ENCODE measurements at regions not wholly inside any gene's neighbourhood (a gene's known extent, or its start where the extent isn't known, plus 50 kb on each side); places are given as distances from the start of the nearest gene placed in this dataset.
"Not testable (repeated sequence)": the region's sequence is repeated elsewhere in the genome, so short reads cannot be mapped to it uniquely, and the experiment has no call there.

DNA sequence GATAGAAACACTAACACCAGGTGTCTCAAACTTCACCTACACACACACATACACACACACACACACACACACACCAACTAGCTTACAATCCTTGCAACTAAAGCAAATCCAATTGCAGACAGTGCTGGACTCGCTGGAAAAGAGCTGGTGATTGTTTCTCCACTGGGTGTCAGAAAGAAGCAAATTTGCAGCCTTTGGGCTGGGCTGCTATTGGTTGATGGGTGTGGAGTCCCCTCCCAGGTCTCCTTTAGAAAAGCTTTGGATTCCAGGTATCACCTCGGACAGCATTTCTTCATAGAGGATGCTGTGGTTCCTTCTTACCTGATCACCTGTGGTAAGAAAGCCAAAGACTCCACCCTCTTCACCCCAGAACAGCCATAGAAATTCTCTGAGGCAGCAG lies 307.5 kb downstream of the SPATA31A6 start:
- TF ChIP-seq, protein P1, sequence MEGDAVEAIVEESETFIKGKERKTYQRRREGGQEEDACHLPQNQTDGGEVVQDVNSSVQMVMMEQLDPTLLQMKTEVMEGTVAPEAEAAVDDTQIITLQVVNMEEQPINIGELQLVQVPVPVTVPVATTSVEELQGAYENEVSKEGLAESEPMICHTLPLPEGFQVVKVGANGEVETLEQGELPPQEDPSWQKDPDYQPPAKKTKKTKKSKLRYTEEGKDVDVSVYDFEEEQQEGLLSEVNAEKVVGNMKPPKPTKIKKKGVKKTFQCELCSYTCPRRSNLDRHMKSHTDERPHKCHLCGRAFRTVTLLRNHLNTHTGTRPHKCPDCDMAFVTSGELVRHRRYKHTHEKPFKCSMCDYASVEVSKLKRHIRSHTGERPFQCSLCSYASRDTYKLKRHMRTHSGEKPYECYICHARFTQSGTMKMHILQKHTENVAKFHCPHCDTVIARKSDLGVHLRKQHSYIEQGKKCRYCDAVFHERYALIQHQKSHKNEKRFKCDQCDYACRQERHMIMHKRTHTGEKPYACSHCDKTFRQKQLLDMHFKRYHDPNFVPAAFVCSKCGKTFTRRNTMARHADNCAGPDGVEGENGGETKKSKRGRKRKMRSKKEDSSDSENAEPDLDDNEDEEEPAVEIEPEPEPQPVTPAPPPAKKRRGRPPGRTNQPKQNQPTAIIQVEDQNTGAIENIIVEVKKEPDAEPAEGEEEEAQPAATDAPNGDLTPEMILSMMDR (conservative IDR thresholded peaks at IDR 0.05 in 1 of 2, IDR thresholded peaks at IDR 0.05 in 1 of 2; ENCODE audit: low read depth in 1 of 2, low read length in 2 of 2): not testable (repeated sequence)
- not testable (repeated sequence) for TF ChIP-seq EZH2 (IDR thresholded peaks at IDR 0.05; ENCODE audit: low read length, missing control alignments)

Data from fibroblast of lung (primary cell).